ENCODE measurements at regions not wholly inside any gene's neighbourhood (a gene's known extent, or its start where the extent isn't known, plus 50 kb on each side); places are given as distances from the start of the nearest gene placed in this dataset.

DNA sequence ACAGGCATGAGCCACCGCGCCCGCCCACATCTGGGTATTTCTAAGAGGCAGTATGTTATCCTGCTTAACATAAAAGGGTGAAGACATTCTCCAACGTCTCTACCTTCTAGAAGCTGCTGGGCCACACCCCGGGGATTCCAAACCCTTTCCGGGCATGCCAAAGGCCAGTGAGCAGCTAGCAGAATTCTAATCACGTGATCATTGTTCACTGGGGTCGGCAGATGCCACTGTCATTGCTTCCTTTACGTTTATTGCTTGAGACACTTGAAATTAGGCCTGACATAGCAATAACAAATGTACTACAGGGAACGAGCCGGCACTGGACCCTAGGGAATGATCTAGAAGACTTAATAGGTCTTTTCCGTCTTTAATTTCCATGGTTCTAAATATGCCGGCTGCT is 141.2 kb upstream of the ZFHX3 start:
- no peak for TF ChIP-seq JUND (IDR thresholded peaks at IDR 0.05)
- TF ChIP-seq EZH2 (IDR thresholded peaks at IDR 0.05): no peak
- TF ChIP-seq, protein P1, sequence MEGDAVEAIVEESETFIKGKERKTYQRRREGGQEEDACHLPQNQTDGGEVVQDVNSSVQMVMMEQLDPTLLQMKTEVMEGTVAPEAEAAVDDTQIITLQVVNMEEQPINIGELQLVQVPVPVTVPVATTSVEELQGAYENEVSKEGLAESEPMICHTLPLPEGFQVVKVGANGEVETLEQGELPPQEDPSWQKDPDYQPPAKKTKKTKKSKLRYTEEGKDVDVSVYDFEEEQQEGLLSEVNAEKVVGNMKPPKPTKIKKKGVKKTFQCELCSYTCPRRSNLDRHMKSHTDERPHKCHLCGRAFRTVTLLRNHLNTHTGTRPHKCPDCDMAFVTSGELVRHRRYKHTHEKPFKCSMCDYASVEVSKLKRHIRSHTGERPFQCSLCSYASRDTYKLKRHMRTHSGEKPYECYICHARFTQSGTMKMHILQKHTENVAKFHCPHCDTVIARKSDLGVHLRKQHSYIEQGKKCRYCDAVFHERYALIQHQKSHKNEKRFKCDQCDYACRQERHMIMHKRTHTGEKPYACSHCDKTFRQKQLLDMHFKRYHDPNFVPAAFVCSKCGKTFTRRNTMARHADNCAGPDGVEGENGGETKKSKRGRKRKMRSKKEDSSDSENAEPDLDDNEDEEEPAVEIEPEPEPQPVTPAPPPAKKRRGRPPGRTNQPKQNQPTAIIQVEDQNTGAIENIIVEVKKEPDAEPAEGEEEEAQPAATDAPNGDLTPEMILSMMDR (IDR thresholded peaks at IDR 0.05 in 2 of 3, conservative IDR thresholded peaks at IDR 0.05 in 1 of 3; ENCODE audit: borderline replicate concordance in 1 of 3, insufficient read depth in 1 of 3, low read depth in 2 of 3, low read length in 2 of 3): no peak
- no peak for TF ChIP-seq EZH2phosphoT487 (IDR thresholded peaks at IDR 0.05; ENCODE audit: borderline replicate concordance)
- no peak for TF ChIP-seq POLR2A (IDR thresholded peaks at IDR 0.05; ENCODE audit: borderline replicate concordance, extremely low read depth, insufficient read depth, insufficient read length)
